ENCODE measurements at regions not wholly inside any gene's neighbourhood (a gene's known extent, or its start where the extent isn't known, plus 50 kb on each side); places are given as distances from the start of the nearest gene placed in this dataset.

- no peak overlapping the region for H3K27ac Mint-ChIP-seq
- DNase-seq (no peak), ATAC-seq (no peak)
- H3K27me3 Mint-ChIP-seq, result no peaks in the 10 kb centered on the region
- H3K9me3 ChIP-seq (ENCODE audit: control insufficient read depth, low read length, poor library complexity, severe bottlenecking), result no peaks in the 10 kb centered on the region
- H3K4me1 Mint-ChIP-seq, result no peaks in the 10 kb centered on the region
- no peak overlapping the region for H3K4me3 Mint-ChIP-seq
- no peaks in the 10 kb centered on the region for H3K36me3 Mint-ChIP-seq (ENCODE audit: low read depth)
These were observed 320.2 kb upstream of the POU3F2 start for GRCh38 chr6:98514073-98514720.

- H3K4me1 Mint-ChIP-seq, result no peaks in the 10 kb centered on the region
- H3K27ac Mint-ChIP-seq, result no peak overlapping the region
- H3K36me3 Mint-ChIP-seq (ENCODE audit: low read depth), result no peaks in the 10 kb centered on the region
- H3K27me3 Mint-ChIP-seq, result no peaks in the 10 kb centered on the region
- ATAC-seq (no peak), DNase-seq (no peak)
- no peak overlapping the region for H3K4me3 Mint-ChIP-seq
- H3K9me3 ChIP-seq (ENCODE audit: control insufficient read depth, low read length, poor library complexity, severe bottlenecking), result no peaks in the 10 kb centered on the region
These were observed 319.6 kb upstream of the POU3F2 start for GRCh38 chr6:98514796-98515195.

GRCh38 chr6:98516206-98516605 lies 318.2 kb upstream of the POU3F2 start:
- ATAC-seq, result no peak
- no peaks in the 10 kb centered on the region for H3K4me1 Mint-ChIP-seq
- H3K27me3 Mint-ChIP-seq, result no peaks in the 10 kb centered on the region
- no peaks in the 10 kb centered on the region for H3K9me3 ChIP-seq (ENCODE audit: control insufficient read depth, low read length, poor library complexity, severe bottlenecking)
- no peaks in the 10 kb centered on the region for H3K36me3 Mint-ChIP-seq (ENCODE audit: low read depth)
- DNase-seq, result no peak
- H3K27ac Mint-ChIP-seq, result no peak overlapping the region
- no peak overlapping the region for H3K4me3 Mint-ChIP-seq

DNA sequence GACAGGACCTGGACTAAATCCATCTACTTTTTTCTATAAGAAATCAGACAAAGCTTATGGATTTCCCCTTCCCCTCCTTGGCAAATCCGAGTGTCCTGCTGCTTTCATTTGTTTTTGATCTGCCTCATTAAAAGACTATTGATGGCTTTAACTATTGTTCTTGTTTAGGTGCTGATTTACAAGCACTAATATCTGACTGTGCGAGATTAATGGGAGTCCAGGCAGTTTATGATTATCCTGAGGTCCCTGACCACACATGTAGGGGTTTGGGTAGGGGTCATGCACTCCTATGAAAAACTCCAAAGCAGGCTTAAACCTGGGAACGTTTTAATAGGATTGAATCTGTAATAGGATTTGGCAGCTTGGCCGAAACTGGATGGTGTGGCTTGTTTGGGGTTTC lies 317.5 kb upstream of the POU3F2 start:
- no peak overlapping the region for H3K27ac Mint-ChIP-seq
- no peak for ATAC-seq
- no peaks in the 10 kb centered on the region for H3K36me3 Mint-ChIP-seq (ENCODE audit: low read depth)
- H3K27me3 Mint-ChIP-seq, result no peaks in the 10 kb centered on the region
- H3K4me1 Mint-ChIP-seq, result no peaks in the 10 kb centered on the region
- H3K9me3 ChIP-seq (ENCODE audit: control insufficient read depth, low read length, poor library complexity, severe bottlenecking), result no peaks in the 10 kb centered on the region
- H3K4me3 Mint-ChIP-seq, result no peak overlapping the region
- DNase-seq, result no peak

DNA sequence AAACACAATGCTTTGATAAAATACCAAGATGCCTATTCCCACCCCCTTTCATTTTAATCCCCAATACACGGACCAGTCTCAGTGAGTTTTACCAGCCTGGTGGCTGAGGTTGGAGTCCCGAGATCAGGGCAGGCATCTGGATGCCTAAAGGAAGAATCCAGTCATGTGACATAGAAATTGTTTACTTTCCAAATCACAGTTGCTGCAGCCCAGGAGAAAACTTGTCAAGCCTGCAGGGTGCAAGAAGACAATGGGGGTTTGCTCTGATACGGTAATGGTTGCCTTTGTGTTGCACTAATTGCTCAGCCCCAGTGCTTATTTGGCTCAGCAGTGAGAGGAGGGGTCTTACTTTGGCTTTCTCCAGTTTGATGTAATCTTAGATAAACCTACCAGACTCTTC lies 308.5 kb upstream of the POU3F2 start:
- Mint-ChIP-seq H3K4me1 (no peaks in the 10 kb centered on the region), H3K27ac (no peak overlapping the region), H3K4me3 (no peak overlapping the region), H3K36me3 (ENCODE audit: low read depth) (no peaks in the 10 kb centered on the region), H3K27me3 (no peaks in the 10 kb centered on the region)
- no peaks in the 10 kb centered on the region for H3K9me3 ChIP-seq (ENCODE audit: control insufficient read depth, low read length, poor library complexity, severe bottlenecking)
- ATAC-seq (no peak), DNase-seq (no peak)

DNA sequence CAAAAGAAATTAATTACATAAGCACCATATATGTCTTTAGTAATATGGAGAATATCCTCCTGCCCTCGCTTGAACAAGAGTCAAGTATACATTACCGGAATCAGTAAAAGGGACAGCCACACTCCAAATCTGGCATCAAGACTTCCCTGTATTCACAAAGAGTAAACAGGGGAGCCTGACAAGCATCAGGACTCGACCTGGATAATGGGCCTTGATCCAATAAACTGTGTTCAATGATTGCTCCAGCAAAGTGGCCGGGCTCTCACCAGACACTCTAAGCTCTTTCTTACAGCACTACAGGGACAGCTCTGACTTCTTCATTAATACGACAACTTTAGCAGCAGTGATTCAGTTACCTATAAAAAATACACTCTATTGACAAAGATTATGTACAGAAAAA lies 307.9 kb upstream of the POU3F2 start:
- ATAC-seq, result no peak
- no peak overlapping the region for H3K4me3 Mint-ChIP-seq
- H3K27me3 Mint-ChIP-seq, result no peaks in the 10 kb centered on the region

DNA sequence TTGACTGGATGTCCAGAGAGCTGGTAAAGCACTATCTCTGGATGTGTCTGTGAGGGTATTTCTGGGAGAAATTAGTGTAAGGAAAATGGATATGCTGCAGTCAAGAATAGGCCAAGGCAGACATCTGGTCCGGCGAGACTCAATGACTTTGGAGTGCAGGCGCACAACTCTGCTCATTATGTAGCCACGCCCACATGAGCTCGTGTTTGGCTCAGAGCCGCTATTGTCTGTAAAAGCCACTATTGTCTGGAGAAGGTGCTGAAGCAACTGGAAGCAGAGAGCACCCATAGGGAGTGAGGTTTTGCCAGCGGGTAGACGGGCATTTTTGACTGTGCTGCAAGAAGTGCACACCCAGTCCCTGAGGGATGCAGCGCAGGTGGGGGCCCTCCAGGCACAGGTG lies 305.0 kb upstream of the POU3F2 start:
- ATAC-seq (no peak), DNase-seq (no peak)
- H3K27ac Mint-ChIP-seq, result no peak overlapping the region
- H3K27me3 Mint-ChIP-seq, result no peaks in the 10 kb centered on the region
- H3K4me1 Mint-ChIP-seq, result no peaks in the 10 kb centered on the region
- no peaks in the 10 kb centered on the region for H3K36me3 Mint-ChIP-seq (ENCODE audit: low read depth)
- H3K4me3 Mint-ChIP-seq, result no peak overlapping the region
- H3K9me3 ChIP-seq (ENCODE audit: control insufficient read depth, low read length, poor library complexity, severe bottlenecking), result no peaks in the 10 kb centered on the region

More for the DNA sequence above, 307.9 kb upstream of the POU3F2 start:
- Mint-ChIP-seq H3K4me1 (no peaks in the 10 kb centered on the region), H3K36me3 (ENCODE audit: low read depth) (no peaks in the 10 kb centered on the region), H3K27ac (no peak overlapping the region)
- no peak for DNase-seq
- H3K9me3 ChIP-seq (ENCODE audit: control insufficient read depth, low read length, poor library complexity, severe bottlenecking), result no peaks in the 10 kb centered on the region

GRCh38 chr6:98530732-98531131 lies 303.6 kb upstream of the POU3F2 start:
- ATAC-seq, result no peak

GRCh38 chr6:98532004-98532403 lies 302.4 kb upstream of the POU3F2 start:
- DNase-seq, result no peak
- Mint-ChIP-seq H3K4me1 (no peaks in the 10 kb centered on the region), H3K27me3 (no peaks in the 10 kb centered on the region), H3K4me3 (no peak overlapping the region), H3K27ac (no peak overlapping the region), H3K36me3 (ENCODE audit: low read depth) (no peaks in the 10 kb centered on the region)
- ATAC-seq, result no peak
- H3K9me3 ChIP-seq (ENCODE audit: control insufficient read depth, low read length, poor library complexity, severe bottlenecking), result no peaks in the 10 kb centered on the region

More at GRCh38 chr6:98530732-98531131, 303.6 kb upstream of the POU3F2 start:
- Mint-ChIP-seq H3K4me3 (no peak overlapping the region), H3K27me3 (no peaks in the 10 kb centered on the region), H3K4me1 (no peaks in the 10 kb centered on the region), H3K36me3 (ENCODE audit: low read depth) (no peaks in the 10 kb centered on the region), H3K27ac (no peak overlapping the region)
- H3K9me3 ChIP-seq (ENCODE audit: control insufficient read depth, low read length, poor library complexity, severe bottlenecking), result no peaks in the 10 kb centered on the region
- DNase-seq, result no peak

GRCh38 chr6:98539741-98540140 lies 294.6 kb upstream of the POU3F2 start:
- Mint-ChIP-seq H3K27me3 (no peaks in the 10 kb centered on the region), H3K36me3 (ENCODE audit: low read depth) (no peaks in the 10 kb centered on the region), H3K4me3 (no peak overlapping the region), H3K4me1 (no peaks in the 10 kb centered on the region), H3K27ac (no peak overlapping the region)
- ATAC-seq (no peak), DNase-seq (no peak)
- no peaks in the 10 kb centered on the region for H3K9me3 ChIP-seq (ENCODE audit: control insufficient read depth, low read length, poor library complexity, severe bottlenecking)

DNA sequence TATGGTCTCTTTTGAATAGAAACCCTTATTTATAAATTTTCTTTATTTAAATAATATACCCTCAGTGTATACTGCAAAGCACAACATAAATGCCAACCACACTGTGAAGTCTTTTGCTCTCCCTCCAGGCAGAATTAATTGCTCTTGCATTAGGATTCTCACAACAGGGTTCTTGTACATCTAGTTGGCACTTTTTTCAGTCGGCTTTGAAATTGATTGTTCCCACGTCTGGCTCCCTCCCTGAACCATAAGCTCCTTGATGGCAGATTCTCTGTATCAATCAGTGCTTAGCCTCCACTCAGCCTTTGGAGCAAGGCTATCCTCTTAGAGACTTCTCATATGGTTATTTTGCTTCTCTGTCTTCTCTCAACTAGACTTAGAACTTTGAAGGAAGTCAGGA lies 288.0 kb upstream of the POU3F2 start:
- H3K4me3 Mint-ChIP-seq, result no peak overlapping the region
- no peaks in the 10 kb centered on the region for H3K36me3 Mint-ChIP-seq (ENCODE audit: low read depth)
- H3K9me3 ChIP-seq (ENCODE audit: control insufficient read depth, low read length, poor library complexity, severe bottlenecking), result no peaks in the 10 kb centered on the region
- ATAC-seq (no peak), DNase-seq (no peak)
- no peaks in the 10 kb centered on the region for H3K4me1 Mint-ChIP-seq
- peaks cover 12% of the 10 kb centered on the region for H3K27me3 Mint-ChIP-seq
- H3K27ac Mint-ChIP-seq, result no peak overlapping the region

- Mint-ChIP-seq H3K36me3 (ENCODE audit: low read depth) (no peaks in the 10 kb centered on the region), H3K27ac (no peak overlapping the region), H3K4me3 (no peak overlapping the region), H3K4me1 (no peaks in the 10 kb centered on the region), H3K27me3 (peaks cover 12% of the 10 kb centered on the region)
- no peaks in the 10 kb centered on the region for H3K9me3 ChIP-seq (ENCODE audit: control insufficient read depth, low read length, poor library complexity, severe bottlenecking)
- no peak for ATAC-seq
- no peak for DNase-seq
These were observed 287.2 kb upstream of the POU3F2 start for GRCh38 chr6:98547151-98547550.

DNA sequence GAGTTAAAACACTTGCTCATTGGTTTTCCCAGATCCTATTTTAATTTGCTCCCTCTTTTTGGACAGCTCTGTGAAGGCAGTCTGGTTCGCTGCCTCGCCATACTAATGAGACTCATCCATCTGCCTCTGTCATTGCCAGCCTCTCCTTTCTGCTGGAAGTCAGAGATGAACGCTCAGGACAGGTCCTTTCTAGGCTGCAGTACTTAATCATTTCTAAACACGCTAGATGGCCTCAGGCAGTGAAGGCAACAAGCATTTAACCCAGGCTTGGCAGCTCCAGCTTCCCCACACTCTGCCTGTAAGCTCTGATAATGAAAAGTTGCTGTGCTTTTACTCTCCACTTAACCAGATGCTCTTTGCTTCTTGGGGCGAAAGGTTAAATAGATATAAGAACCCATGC lies 286.7 kb upstream of the POU3F2 start:
- H3K36me3 Mint-ChIP-seq (ENCODE audit: low read depth), result no peaks in the 10 kb centered on the region
- no peak for ATAC-seq
- H3K27me3 Mint-ChIP-seq, result peaks cover 12% of the 10 kb centered on the region
- no peak overlapping the region for H3K27ac Mint-ChIP-seq
- H3K9me3 ChIP-seq (ENCODE audit: control insufficient read depth, low read length, poor library complexity, severe bottlenecking), result no peaks in the 10 kb centered on the region
- no peaks in the 10 kb centered on the region for H3K4me1 Mint-ChIP-seq
- no peak overlapping the region for H3K4me3 Mint-ChIP-seq
- no peak for DNase-seq

GRCh38 chr6:98548301-98548700 lies 286.1 kb upstream of the POU3F2 start:
- ATAC-seq (no peak), DNase-seq (no peak)
- no peak overlapping the region for H3K27ac Mint-ChIP-seq
- H3K4me3 Mint-ChIP-seq, result no peak overlapping the region
- no peaks in the 10 kb centered on the region for H3K9me3 ChIP-seq (ENCODE audit: control insufficient read depth, low read length, poor library complexity, severe bottlenecking)
- no peaks in the 10 kb centered on the region for H3K36me3 Mint-ChIP-seq (ENCODE audit: low read depth)
- peaks cover 12% of the 10 kb centered on the region for H3K27me3 Mint-ChIP-seq
- no peaks in the 10 kb centered on the region for H3K4me1 Mint-ChIP-seq

All from T-helper 17 cell (primary cell).